GM13976 (cell line): ENCODE measurements at regions not wholly inside any gene's neighbourhood (a gene's known extent, or its start where the extent isn't known, plus 50 kb on each side); places are given as distances from the start of the nearest gene placed in this dataset.

ENCODE experiments used
- DNase-seq: peaks from one replicate; pipeline ENCODE4 v3.0.0; 2012; ENCODE audit warnings: low spot score
- CTCF ChIP-seq: IDR thresholded peaks from 2 replicates; pipeline ENCODE4 v1.5.1; 2012; ENCODE audit warnings: borderline replicate concordance, mild to moderate bottlenecking; ENCODE audit not compliant: insufficient read depth; ENCODE audit errors: extremely low read depth, missing control alignments, control extremely low read depth
- in situ Hi-C: fragments of 300-500 bp; cut with MboI; formaldehyde crosslinking; loops from one replicate; pipeline ENCODE4 v1.12.0; 2022; ENCODE audit warnings: low sequenced_read_pairs, mixed read lengths, inconsistent platforms; ENCODE audit not compliant: unreplicated experiment

- no peak for DNase-seq
- in situ Hi-C loops: loop anchor here (25.0 kb wide), 1 partner anchor 668 kb away; no protein-coding TSS in a partner anchor
These were observed 103.0 kb downstream of the PCSK1 start for GRCh38 chr5:96329886-96330529.

GRCh38 chr5:96329289-96329688 lies 103.8 kb downstream of the PCSK1 start:
- no peak for TF ChIP-seq CTCF
- in situ Hi-C loops: loop anchor here (25.0 kb wide), 1 partner anchor 667 kb away; no protein-coding TSS in a partner anchor
- no peak for DNase-seq

More at GRCh38 chr5:96329886-96330529, 103.0 kb downstream of the PCSK1 start:
- TF ChIP-seq CTCF: no peak

GRCh38 chr5:96327722-96328121 lies 105.3 kb downstream of the PCSK1 start:
- in situ Hi-C loops: loop anchor here (25.0 kb wide), 1 partner anchor 665 kb away; no protein-coding TSS in a partner anchor
- no peak for TF ChIP-seq CTCF
- no peak for DNase-seq

GRCh38 chr5:96326902-96327301 lies 106.1 kb downstream of the PCSK1 start:
- no peak for TF ChIP-seq CTCF
- in situ Hi-C loops: loop anchor here (25.0 kb wide), 1 partner anchor 665 kb away; no protein-coding TSS in a partner anchor
- no peak for DNase-seq

GRCh38 chr5:96324708-96325107 lies 108.3 kb downstream of the PCSK1 start:
- DNase-seq: no peak
- in situ Hi-C loops: loop anchor here (25.0 kb wide), 1 partner anchor 662 kb away; no protein-coding TSS in a partner anchor
- no peak for TF ChIP-seq CTCF

- TF ChIP-seq CTCF: no peak
- in situ Hi-C loops: no loop called here
- no peak for DNase-seq
These were observed 110.2 kb downstream of the PCSK1 start for GRCh38 chr5:96322865-96323264.
